HL-60 (cell line): ENCODE measurements at regions not wholly inside any gene's neighbourhood (a gene's known extent, or its start where the extent isn't known, plus 50 kb on each side); places are given as distances from the start of the nearest gene placed in this dataset.

ENCODE experiments used
- DNase-seq, 2 experiments: peaks; one replicate each; pipeline ENCODE4 v3.0.0-alpha.2; 2010 to 2020; ENCODE audit warnings: low read depth in 1 of 2, low spot score in 1 of 2
- H3K27ac ChIP-seq: fragments of 250-450 bp; sonication (Bioruptor Pico); replicated peaks from 2 replicates; pipeline ENCODE4 v1.5.1; 2020; ENCODE audit warnings: mild to moderate bottlenecking, moderate library complexity
- H3K27me3 ChIP-seq: fragments of 250-450 bp; sonication (Bioruptor Pico); 2 replicates; pipeline ENCODE4 v1.5.1; 2021; ENCODE audit warnings: mild to moderate bottlenecking, moderate library complexity; ENCODE audit not compliant: insufficient read depth, poor library complexity, severe bottlenecking
- H3K4me3 ChIP-seq: replicated peaks from 2 replicates; pipeline ENCODE4 v1.5.1; 2011; ENCODE audit warnings: mild to moderate bottlenecking, control low read depth, low read length; ENCODE audit not compliant: insufficient read depth
- GABPA ChIP-seq: IDR thresholded peaks from 2 replicates; pipeline ENCODE4 v1.6.1; 2012; ENCODE audit warnings: low read depth
- POLR2AphosphoS5 ChIP-seq: IDR thresholded peaks from 2 replicates; pipeline ENCODE4 v1.6.1; 2012; ENCODE audit warnings: low read depth
- SPI1 ChIP-seq: IDR thresholded peaks from 2 replicates; pipeline ENCODE4 v1.6.1; 2012; ENCODE audit warnings: low read depth, mild to moderate bottlenecking, borderline replicate concordance
- TF ChIP-seq, protein P1 (sequence below): IDR thresholded peaks from one replicate; pipeline ENCODE4 v1.5.1; 2011; ENCODE audit warnings: low read length, control low read depth, inconsistent platforms; ENCODE audit not compliant: insufficient read depth
- TF ChIP-seq, protein P2 (sequence below): IDR thresholded peaks from 2 replicates; pipeline ENCODE4 v1.6.1; 2012; ENCODE audit warnings: low read depth; ENCODE audit not compliant: insufficient replicate concordance

DNA sequence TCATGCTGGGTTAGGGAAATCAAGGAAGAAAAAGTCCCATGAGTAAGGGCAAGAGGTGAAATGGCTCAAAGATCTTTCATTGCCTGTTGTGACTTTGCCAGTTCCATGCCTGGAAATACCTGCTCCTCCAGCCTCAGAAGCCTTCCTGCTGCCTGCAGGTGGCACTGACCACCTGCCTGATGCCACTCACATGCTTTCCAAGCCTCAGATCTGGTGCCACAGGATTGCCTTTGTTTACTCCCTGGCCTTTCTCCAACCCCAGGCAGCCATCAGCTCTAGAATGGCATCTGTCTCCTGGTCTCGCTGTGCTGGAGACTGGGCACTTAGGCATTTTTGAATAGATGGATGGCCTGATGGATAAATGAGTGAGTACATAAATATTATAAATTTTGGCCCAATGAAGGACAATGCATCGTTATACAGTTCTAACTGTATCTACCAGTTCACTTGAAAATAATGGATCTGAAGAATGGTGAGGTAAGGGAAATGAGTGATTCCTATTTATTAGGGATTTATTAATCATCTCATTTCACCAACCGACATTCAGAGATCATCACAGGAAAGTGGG, 657.2 kb downstream of the INHBA start:
- TF ChIP-seq, protein P1, sequence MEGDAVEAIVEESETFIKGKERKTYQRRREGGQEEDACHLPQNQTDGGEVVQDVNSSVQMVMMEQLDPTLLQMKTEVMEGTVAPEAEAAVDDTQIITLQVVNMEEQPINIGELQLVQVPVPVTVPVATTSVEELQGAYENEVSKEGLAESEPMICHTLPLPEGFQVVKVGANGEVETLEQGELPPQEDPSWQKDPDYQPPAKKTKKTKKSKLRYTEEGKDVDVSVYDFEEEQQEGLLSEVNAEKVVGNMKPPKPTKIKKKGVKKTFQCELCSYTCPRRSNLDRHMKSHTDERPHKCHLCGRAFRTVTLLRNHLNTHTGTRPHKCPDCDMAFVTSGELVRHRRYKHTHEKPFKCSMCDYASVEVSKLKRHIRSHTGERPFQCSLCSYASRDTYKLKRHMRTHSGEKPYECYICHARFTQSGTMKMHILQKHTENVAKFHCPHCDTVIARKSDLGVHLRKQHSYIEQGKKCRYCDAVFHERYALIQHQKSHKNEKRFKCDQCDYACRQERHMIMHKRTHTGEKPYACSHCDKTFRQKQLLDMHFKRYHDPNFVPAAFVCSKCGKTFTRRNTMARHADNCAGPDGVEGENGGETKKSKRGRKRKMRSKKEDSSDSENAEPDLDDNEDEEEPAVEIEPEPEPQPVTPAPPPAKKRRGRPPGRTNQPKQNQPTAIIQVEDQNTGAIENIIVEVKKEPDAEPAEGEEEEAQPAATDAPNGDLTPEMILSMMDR, result no peak
- H3K27ac ChIP-seq, result no peak overlapping the region
- DNase-seq, result no peak
- no peak overlapping the region for H3K4me3 ChIP-seq
- H3K27me3 ChIP-seq, result no peaks in the 10 kb centered on the region

DNA sequence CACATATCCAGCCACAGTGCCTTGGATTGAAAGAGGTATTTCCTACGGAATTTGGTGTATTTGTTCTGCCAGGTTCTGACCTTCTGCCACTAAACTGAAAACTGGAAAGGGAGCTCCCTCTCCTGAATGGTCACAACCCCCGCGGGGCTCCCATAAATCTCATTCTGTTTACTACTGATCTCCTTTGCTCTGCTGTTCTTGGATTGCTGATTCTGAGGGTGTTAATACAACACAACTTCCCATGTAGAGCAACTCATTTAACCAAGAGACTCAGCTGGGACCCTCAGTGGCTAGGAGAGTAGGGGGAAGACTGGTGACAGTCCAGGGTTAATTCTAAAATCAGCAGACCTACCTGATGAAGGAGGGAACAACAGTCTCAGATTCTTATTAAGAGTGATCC, 662.9 kb downstream of the INHBA start:
- no peak overlapping the region for H3K4me3 ChIP-seq
- H3K27me3 ChIP-seq, result no peaks in the 10 kb centered on the region
- no peak overlapping the region for H3K27ac ChIP-seq
- TF ChIP-seq POLR2AphosphoS5 (no peak), GABPA (no peak), SPI1 (no peak)
- TF ChIP-seq, protein P2, sequence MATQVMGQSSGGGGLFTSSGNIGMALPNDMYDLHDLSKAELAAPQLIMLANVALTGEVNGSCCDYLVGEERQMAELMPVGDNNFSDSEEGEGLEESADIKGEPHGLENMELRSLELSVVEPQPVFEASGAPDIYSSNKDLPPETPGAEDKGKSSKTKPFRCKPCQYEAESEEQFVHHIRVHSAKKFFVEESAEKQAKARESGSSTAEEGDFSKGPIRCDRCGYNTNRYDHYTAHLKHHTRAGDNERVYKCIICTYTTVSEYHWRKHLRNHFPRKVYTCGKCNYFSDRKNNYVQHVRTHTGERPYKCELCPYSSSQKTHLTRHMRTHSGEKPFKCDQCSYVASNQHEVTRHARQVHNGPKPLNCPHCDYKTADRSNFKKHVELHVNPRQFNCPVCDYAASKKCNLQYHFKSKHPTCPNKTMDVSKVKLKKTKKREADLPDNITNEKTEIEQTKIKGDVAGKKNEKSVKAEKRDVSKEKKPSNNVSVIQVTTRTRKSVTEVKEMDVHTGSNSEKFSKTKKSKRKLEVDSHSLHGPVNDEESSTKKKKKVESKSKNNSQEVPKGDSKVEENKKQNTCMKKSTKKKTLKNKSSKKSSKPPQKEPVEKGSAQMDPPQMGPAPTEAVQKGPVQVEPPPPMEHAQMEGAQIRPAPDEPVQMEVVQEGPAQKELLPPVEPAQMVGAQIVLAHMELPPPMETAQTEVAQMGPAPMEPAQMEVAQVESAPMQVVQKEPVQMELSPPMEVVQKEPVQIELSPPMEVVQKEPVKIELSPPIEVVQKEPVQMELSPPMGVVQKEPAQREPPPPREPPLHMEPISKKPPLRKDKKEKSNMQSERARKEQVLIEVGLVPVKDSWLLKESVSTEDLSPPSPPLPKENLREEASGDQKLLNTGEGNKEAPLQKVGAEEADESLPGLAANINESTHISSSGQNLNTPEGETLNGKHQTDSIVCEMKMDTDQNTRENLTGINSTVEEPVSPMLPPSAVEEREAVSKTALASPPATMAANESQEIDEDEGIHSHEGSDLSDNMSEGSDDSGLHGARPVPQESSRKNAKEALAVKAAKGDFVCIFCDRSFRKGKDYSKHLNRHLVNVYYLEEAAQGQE, result no peak
- TF ChIP-seq, protein P1, result no peak
- DNase-seq, result no peak

DNA sequence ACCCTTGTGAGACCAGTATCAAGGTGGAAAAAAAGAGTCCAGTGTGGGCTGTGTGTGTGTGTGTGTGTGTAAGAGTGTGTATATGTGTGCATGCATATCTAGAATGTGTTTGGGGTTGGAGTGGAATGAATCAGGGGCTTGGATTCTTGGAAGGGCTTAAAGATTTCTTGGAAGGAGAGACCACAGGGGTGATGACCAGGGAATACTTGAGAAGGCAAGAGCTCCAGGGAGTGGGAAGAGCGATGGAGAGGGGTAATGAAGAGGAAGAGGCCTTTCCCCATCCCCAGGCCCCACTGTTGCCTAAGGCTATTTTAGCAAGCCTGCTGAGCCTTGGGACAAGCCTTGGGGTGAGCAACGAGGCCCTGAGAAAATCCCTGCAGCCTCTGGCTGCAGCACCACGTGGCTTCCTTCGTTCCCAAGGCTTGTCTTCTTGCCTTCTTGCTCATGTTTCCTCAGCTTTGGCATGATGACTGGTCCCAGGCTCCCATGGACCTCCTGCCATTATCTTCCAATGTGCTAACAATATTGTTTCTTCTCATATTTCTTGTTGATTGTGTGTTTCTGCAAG, 663.4 kb downstream of the INHBA start:
- H3K4me3 ChIP-seq, result no peak overlapping the region
- TF ChIP-seq SPI1 (no peak), POLR2AphosphoS5 (no peak), GABPA (no peak)
- TF ChIP-seq, protein P2, result no peak
- TF ChIP-seq, protein P1, result no peak
- no peaks in the 10 kb centered on the region for H3K27me3 ChIP-seq
- no peak overlapping the region for H3K27ac ChIP-seq
- no peak for DNase-seq

DNA sequence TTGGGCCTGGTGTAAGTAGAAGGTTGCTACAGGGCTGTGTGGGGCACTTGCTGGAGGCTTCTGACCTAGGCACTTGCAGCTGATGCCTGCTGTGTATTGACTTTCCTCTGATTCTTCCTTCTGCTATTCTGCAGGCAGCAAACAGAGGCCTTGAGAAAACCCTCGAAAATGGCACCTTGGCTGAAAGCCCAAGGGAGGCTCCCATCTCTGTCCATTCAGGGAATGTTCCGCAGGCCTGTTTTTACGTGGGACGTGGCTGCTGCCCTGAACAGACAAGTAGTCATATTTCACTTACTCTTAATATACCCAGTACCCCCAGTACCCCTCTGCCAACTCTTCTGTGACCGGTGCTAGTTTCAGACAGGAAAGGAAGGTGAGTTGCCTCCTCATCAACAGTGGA, 664.7 kb downstream of the INHBA start:
- no peak for DNase-seq
- Histone ChIP-seq H3K27me3 (no peaks in the 10 kb centered on the region), H3K4me3 (no peak overlapping the region), H3K27ac (no peak overlapping the region)
- TF ChIP-seq, protein P1, result no peak
- TF ChIP-seq, protein P2, result no peak
- TF ChIP-seq POLR2AphosphoS5, result no peak
- TF ChIP-seq GABPA, result no peak
- no peak for TF ChIP-seq SPI1
